GM21367 (cell line): ENCODE measurements at regions not wholly inside any gene's neighbourhood (a gene's known extent, or its start where the extent isn't known, plus 50 kb on each side); places are given as distances from the start of the nearest gene placed in this dataset.
"Not testable (repeated sequence)": the region's sequence is repeated elsewhere in the genome, so short reads cannot be mapped to it uniquely, and the experiment has no call there.

Experiments
- ATAC-seq: cut with Tn5 transposase; IDR thresholded peaks from one replicate; pipeline ENCODE4 v1.9.1; 2021; ENCODE audit not compliant: unreplicated experiment

- ATAC-seq = no peak
Observed at GRCh38 chr20:40101560-40101959, 587.5 kb downstream of the MAFB start.

GRCh38 chr20:40100261-40100660, 588.8 kb downstream of the MAFB start:
- ATAC-seq = no peak

GRCh38 chr20:40090236-40090635, 598.8 kb downstream of the MAFB start:
- no peak for ATAC-seq

- no peak for ATAC-seq
Observed at GRCh38 chr20:40087496-40087895, 601.5 kb downstream of the MAFB start.

GRCh38 chr20:40085513-40085912, 603.5 kb downstream of the MAFB start:
- ATAC-seq = no peak

GRCh38 chr20:40082436-40082835, 606.6 kb downstream of the MAFB start:
- no peak for ATAC-seq

- ATAC-seq = no peak
Observed at GRCh38 chr20:40081653-40082052, 607.4 kb downstream of the MAFB start.

- no peak for ATAC-seq
Observed at GRCh38 chr20:40080041-40080652, 608.9 kb downstream of the MAFB start.

GRCh38 chr20:40073535-40074111, 615.4 kb downstream of the MAFB start:
- no peak for ATAC-seq

GRCh38 chr20:40072907-40073306, 616.1 kb downstream of the MAFB start:
- ATAC-seq = no peak

GRCh38 chr20:40056171-40056570, 632.9 kb downstream of the MAFB start:
- no peak for ATAC-seq

GRCh38 chr20:40055711-40056110, 633.3 kb downstream of the MAFB start:
- ATAC-seq = no peak

GRCh38 chr20:40054311-40054710, 634.7 kb downstream of the MAFB start:
- ATAC-seq = no peak

GRCh38 chr20:40050596-40050995, 638.4 kb downstream of the MAFB start:
- ATAC-seq = no peak

GRCh38 chr20:40049854-40050253, 639.2 kb downstream of the MAFB start:
- ATAC-seq = no peak

- no peak for ATAC-seq
Observed at GRCh38 chr20:40046703-40047102, 642.3 kb downstream of the MAFB start.

- ATAC-seq = no peak
Observed at GRCh38 chr20:40037511-40037910, 651.5 kb downstream of the MAFB start.

- no peak for ATAC-seq
Observed at GRCh38 chr20:40029589-40029988, 659.4 kb downstream of the MAFB start.

- no peak for ATAC-seq
Observed at GRCh38 chr20:40019510-40019909, 669.5 kb downstream of the MAFB start.

GRCh38 chr20:40017765-40018164, 671.3 kb downstream of the MAFB start:
- no peak for ATAC-seq

GRCh38 chr20:40016890-40017289, 672.1 kb downstream of the MAFB start:
- no peak for ATAC-seq

- ATAC-seq = no peak
Observed at GRCh38 chr20:40016392-40016791, 672.6 kb downstream of the MAFB start.

- not testable (repeated sequence) for ATAC-seq
Observed at GRCh38 chr20:40012026-40012425, 677.0 kb downstream of the MAFB start.
